ENCODE measurements at regions not wholly inside any gene's neighbourhood (a gene's known extent, or its start where the extent isn't known, plus 50 kb on each side); places are given as distances from the start of the nearest gene placed in this dataset.
A peak's percentile ranks its signal among the peaks of the same experiment; 100 is the strongest.

- no peaks in the 10 kb centered on the region for H3K36me3 Mint-ChIP-seq (ENCODE audit: low read depth)
- H3K27ac Mint-ChIP-seq (ENCODE audit: unreplicated experiment) = peak overlapping the region; percentile 1
- H3K4me1 Mint-ChIP-seq = peaks cover 9% of the 10 kb centered on the region
- no peak for TF ChIP-seq CTCF (conservative IDR thresholded peaks at IDR 0.05)
- no peak for DNase-seq (ENCODE audit: low read depth, low spot score)
- no peaks in the 10 kb centered on the region for H3K9me3 Mint-ChIP-seq
- no peak overlapping the region for H3K4me3 Mint-ChIP-seq
- H3K27me3 Mint-ChIP-seq (ENCODE audit: low read depth) = no peaks in the 10 kb centered on the region
These were observed 53.4 kb upstream of the ATP8A1 start for GRCh38 chr4:42710329-42710728.

GRCh38 chr4:42709392-42710065 is 52.6 kb upstream of the ATP8A1 start:
- Mint-ChIP-seq H3K4me1 (peaks cover 9% of the 10 kb centered on the region), H3K9me3 (no peaks in the 10 kb centered on the region), H3K27me3 (ENCODE audit: low read depth) (no peaks in the 10 kb centered on the region), H3K27ac (ENCODE audit: unreplicated experiment) (no peak overlapping the region), H3K4me3 (no peak overlapping the region), H3K36me3 (ENCODE audit: low read depth) (no peaks in the 10 kb centered on the region)
- DNase-seq (ENCODE audit: low read depth, low spot score) = no peak
- no peak for TF ChIP-seq CTCF (conservative IDR thresholded peaks at IDR 0.05)

- H3K4me3 Mint-ChIP-seq = no peak overlapping the region
- H3K36me3 Mint-ChIP-seq (ENCODE audit: low read depth) = no peaks in the 10 kb centered on the region
- DNase-seq (ENCODE audit: low read depth, low spot score) = no peak
- H3K4me1 Mint-ChIP-seq = peaks cover 9% of the 10 kb centered on the region
- H3K27me3 Mint-ChIP-seq (ENCODE audit: low read depth) = no peaks in the 10 kb centered on the region
- no peaks in the 10 kb centered on the region for H3K9me3 Mint-ChIP-seq
- H3K27ac Mint-ChIP-seq (ENCODE audit: unreplicated experiment) = no peak overlapping the region
- no peak for TF ChIP-seq CTCF (conservative IDR thresholded peaks at IDR 0.05)
These were observed 51.7 kb upstream of the ATP8A1 start for GRCh38 chr4:42708625-42709024.

Measured in neural crest cell (in vitro differentiated cells).